CD14-positive monocyte (primary cell): ENCODE measurements at regions not wholly inside any gene's neighbourhood (a gene's known extent, or its start where the extent isn't known, plus 50 kb on each side); places are given as distances from the start of the nearest gene placed in this dataset.
A peak's percentile ranks its signal among the peaks of the same experiment; 100 is the strongest.

Experiments
- DNase-seq, 3 donors: peaks; one replicate each; pipeline ENCODE4 v3.0.0-alpha.2; 2011 to 2022
- H2AFZ ChIP-seq: 2 replicates; pipeline ENCODE4 v1.6.0; 2012; ENCODE audit warnings: mild to moderate bottlenecking, low read depth, low read length, inconsistent platforms; ENCODE audit not compliant: insufficient read depth, poor library complexity, severe bottlenecking
- H3K27ac ChIP-seq, 2 donors: 1 replicate in 1 of 2; 2 replicates in 1 of 2; pipeline ENCODE4 v1.5.1; 2012 to 2013; ENCODE audit warnings: low read length in 2 of 2, control low read depth in 1 of 2, inconsistent platforms in 1 of 2, low read depth in 1 of 2, mild to moderate bottlenecking in 1 of 2
- H3K27me3 ChIP-seq, 2 donors: one replicate each; pipeline versions ENCODE4 v1.6.0 to v1.6.1; 2011 to 2013; ENCODE audit warnings: low read length in 2 of 2; ENCODE audit not compliant: control insufficient read depth in 2 of 2, insufficient read depth in 2 of 2
- H3K36me3 ChIP-seq, 2 donors: replicated peaks in 1 of 2; 1 replicate in 1 of 2; 2 replicates in 1 of 2; pipeline versions ENCODE4 v1.5.1 to v1.6.1; 2012 to 2013; ENCODE audit warnings: low read length in 2 of 2, control low read depth in 1 of 2, inconsistent platforms in 1 of 2, mild to moderate bottlenecking in 1 of 2; ENCODE audit not compliant: insufficient read depth in 2 of 2, control insufficient read depth in 1 of 2
- H3K4me1 ChIP-seq, 2 donors: 1 replicate in 1 of 2; 2 replicates in 1 of 2; pipeline versions ENCODE4 v1.5.1 to v1.6.1; 2012 to 2013; ENCODE audit warnings: low read length in 2 of 2, control low read depth in 1 of 2, inconsistent platforms in 1 of 2, mild to moderate bottlenecking in 1 of 2, moderate library complexity in 1 of 2; ENCODE audit not compliant: insufficient read depth in 2 of 2, control insufficient read depth in 1 of 2
- H3K4me2 ChIP-seq: replicated peaks from 2 replicates; pipeline ENCODE3; 2012; ENCODE audit warnings: low read length, moderate library complexity, mild to moderate bottlenecking; ENCODE audit not compliant: poor library complexity, severe bottlenecking; ENCODE audit errors: extremely low read depth
- H3K4me3 ChIP-seq, 3 experiments: fragments of 200-600 bp in 1 of 3; sonication (generic) in 1 of 3; replicated peaks in 1 of 3; 1 replicate in 2 of 3; 2 replicates in 1 of 3; pipeline ENCODE4 v1.5.1; 2011 to 2013; ENCODE audit warnings: low read length in 3 of 3, mild to moderate bottlenecking in 3 of 3, control low read depth in 2 of 3, low read depth in 2 of 3, inconsistent platforms in 1 of 3, moderate library complexity in 1 of 3
- H3K79me2 ChIP-seq: 2 replicates; pipeline ENCODE4 v1.6.0; 2012; ENCODE audit warnings: mild to moderate bottlenecking, control low read depth, inconsistent platforms, low read length, moderate library complexity; ENCODE audit not compliant: insufficient read depth
- H3K9ac ChIP-seq: 2 replicates; pipeline ENCODE4 v1.6.0; 2017; ENCODE audit warnings: low read length, mild to moderate bottlenecking; ENCODE audit not compliant: insufficient read depth, poor library complexity, severe bottlenecking
- H3K9me3 ChIP-seq, 2 donors: replicated peaks in 1 of 2; 1 replicate in 1 of 2; 2 replicates in 1 of 2; pipeline versions ENCODE4 v1.5.1 to v1.6.1; 2012 to 2013; ENCODE audit warnings: low read length in 2 of 2, control low read depth in 1 of 2; ENCODE audit not compliant: control insufficient read depth in 1 of 2, insufficient read depth in 1 of 2
- H4K20me1 ChIP-seq: 2 replicates; pipeline ENCODE4 v1.6.0; 2012; ENCODE audit warnings: mild to moderate bottlenecking, low read length, control low read depth, moderate library complexity; ENCODE audit not compliant: insufficient read depth
- H3K27ac Mint-ChIP-seq, 7 donors: one replicate each; pipeline ENCODE4 v1.8.0; 2020; ENCODE audit warnings: mild to moderate bottlenecking in 7 of 7, mixed read lengths in 7 of 7, moderate library complexity in 6 of 7, inconsistent platforms in 2 of 7
- H3K27me3 Mint-ChIP-seq, 3 donors: one replicate each; pipeline ENCODE4 v1.8.0; 2021 to 2022; ENCODE audit warnings: low read depth in 3 of 3, mild to moderate bottlenecking in 3 of 3, mixed read lengths in 3 of 3, moderate library complexity in 3 of 3, inconsistent platforms in 1 of 3
- H3K36me3 Mint-ChIP-seq, 2 donors: one replicate each; pipeline ENCODE4 v1.8.0; 2020; ENCODE audit warnings: mixed read lengths in 2 of 2, inconsistent platforms in 1 of 2, mild to moderate bottlenecking in 1 of 2
- H3K4me1 Mint-ChIP-seq: one replicate; pipeline ENCODE4 v1.8.0; 2020; ENCODE audit warnings: mild to moderate bottlenecking, mixed read lengths
- H3K4me3 Mint-ChIP-seq, 2 donors: one replicate each; pipeline ENCODE4 v1.8.0; 2020; ENCODE audit warnings: mild to moderate bottlenecking in 2 of 2, mixed read lengths in 2 of 2, moderate library complexity in 1 of 2
- H3K9me3 Mint-ChIP-seq, 7 donors: one replicate each; pipeline ENCODE4 v1.8.0; 2020 to 2022; ENCODE audit warnings: mixed read lengths in 7 of 7, mild to moderate bottlenecking in 6 of 7, moderate library complexity in 6 of 7, inconsistent platforms in 2 of 7
- CTCF ChIP-seq: fragments of 200-600 bp; IDR thresholded peaks from one replicate; pipeline ENCODE4 v1.8.0; 2022; ENCODE audit warnings: antibody characterized with exemption, mild to moderate bottlenecking
- WGBS: methylation state at CpG from one replicate; pipeline ENCODE4 v1.1.5; 2013; ENCODE audit warnings: missing lambda C conversion rate; ENCODE audit not compliant: insufficient coverage; 5-methylcytosine and 5-hydroxymethylcytosine counted together
- intact Hi-C, 2 donors: fragments of 100-400 bp; cut with micrococcal nuclease; formaldehyde crosslinking; loops; one replicate each; pipeline versions ENCODE4 v1.15.0 to v1.15.1; 2023

DNA sequence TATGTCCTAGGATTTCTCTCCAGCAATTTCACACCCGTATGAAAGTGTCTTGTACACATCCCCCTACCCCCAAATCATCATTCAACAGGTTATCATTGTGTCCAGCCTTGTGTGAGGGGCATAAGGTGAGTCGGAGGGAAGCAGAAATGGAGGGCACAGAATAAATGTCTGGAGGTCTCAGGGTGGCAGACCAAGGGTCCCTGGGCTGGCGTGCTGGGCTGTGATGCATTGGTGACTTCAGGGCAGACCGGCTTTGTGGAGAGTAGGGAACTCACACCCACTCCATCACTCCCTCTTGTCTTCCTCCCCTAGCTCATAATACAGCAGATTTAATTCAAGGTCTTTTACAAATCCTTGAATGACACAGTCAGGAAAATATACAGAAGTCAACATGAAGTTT is 191.7 kb upstream of the PMEPA1 start:
- WGBS, result 100% methylated on average over 1 of the region's 4 CpGs
- no peak overlapping the region for H3K4me2 ChIP-seq
- peaks cover 9 to 11% of the 10 kb centered on the region in 2 donors for H3K4me1 ChIP-seq
- H4K20me1 ChIP-seq, result no peaks in the 10 kb centered on the region
- H2AFZ ChIP-seq, result no peak overlapping the region
- no peak overlapping the region for H3K9ac ChIP-seq
- H3K79me2 ChIP-seq, result no peaks in the 10 kb centered on the region
- no peak overlapping the region for H3K27ac ChIP-seq
- Mint-ChIP-seq H3K4me1 (peaks cover 20% of the 10 kb centered on the region), H3K9me3 (peaks cover 0 to 2% (median 0%) of the 10 kb centered on the region in 7 donors), H3K27me3 (peaks cover 25 to 40% (median 29%) of the 10 kb centered on the region in 3 donors), H3K27ac (no peak overlapping the region), H3K4me3 (peak overlapping the region in 1 of 2 donors; percentile 18), H3K36me3 (no peaks in the 10 kb centered on the region)
- H3K27me3 ChIP-seq, result no peaks in the 10 kb centered on the region
- H3K36me3 ChIP-seq, result no peaks in the 10 kb centered on the region
- H3K4me3 ChIP-seq, result no peak overlapping the region
- DNase-seq, result no peak
- intact Hi-C loops, result no loop called here
- H3K9me3 ChIP-seq, result no peaks in the 10 kb centered on the region
- TF ChIP-seq CTCF, result no peak

DNA sequence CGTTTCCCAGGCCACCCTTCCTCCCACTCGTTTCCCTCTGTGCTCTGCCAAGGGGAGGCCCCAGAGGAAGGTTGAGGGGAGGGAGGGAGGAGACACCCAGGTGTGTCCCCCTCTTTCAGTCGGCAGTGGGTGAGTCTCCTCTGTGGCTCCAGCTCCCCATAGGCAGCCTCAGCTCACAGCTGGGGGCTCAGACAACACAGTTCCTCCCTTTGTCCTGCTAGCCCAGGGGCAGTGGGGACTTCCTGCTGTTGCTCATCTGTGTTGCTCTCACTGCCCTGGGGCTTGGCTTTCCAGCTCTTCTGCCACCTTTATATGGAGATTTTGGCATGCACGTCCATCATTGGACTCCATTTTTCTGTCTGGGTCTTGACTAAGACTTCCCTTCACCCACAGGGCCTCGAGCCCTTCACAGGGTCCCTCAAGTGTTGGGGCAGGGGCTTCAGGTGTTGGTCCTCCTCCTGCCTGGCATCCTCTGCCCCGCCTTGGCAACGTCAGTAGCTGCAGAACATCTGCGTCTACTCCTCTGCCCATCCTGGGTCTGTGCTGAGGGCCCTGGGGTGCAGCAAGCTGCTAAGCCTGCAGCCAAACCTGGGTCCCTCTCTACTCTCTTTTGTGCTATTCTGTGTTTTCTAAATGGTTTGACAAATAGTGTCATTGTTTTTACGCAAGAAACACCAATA is 190.6 kb upstream of the PMEPA1 start:
- H2AFZ ChIP-seq, result no peak overlapping the region
- no peak overlapping the region for H3K27ac ChIP-seq
- H3K4me1 ChIP-seq, result peaks cover 9 to 11% of the 10 kb centered on the region in 2 donors
- no peaks in the 10 kb centered on the region for H3K27me3 ChIP-seq
- H3K4me1 Mint-ChIP-seq, result peaks cover 20% of the 10 kb centered on the region
- no peaks in the 10 kb centered on the region for H3K9me3 ChIP-seq
- intact Hi-C loops, result no loop called here
- H3K27me3 Mint-ChIP-seq, result peaks cover 23 to 40% (median 28%) of the 10 kb centered on the region in 3 donors
- WGBS, result 71% methylated on average over 4 of the region's 9 CpGs
- H3K4me3 Mint-ChIP-seq, result peak overlapping the region in 1 of 2 donors; percentile 44
- H3K9ac ChIP-seq, result no peak overlapping the region
- no peaks in the 10 kb centered on the region for H4K20me1 ChIP-seq
- TF ChIP-seq CTCF, result no peak
- H3K36me3 ChIP-seq, result no peaks in the 10 kb centered on the region
- no peak for DNase-seq
- H3K27ac Mint-ChIP-seq, result no peak overlapping the region
- H3K79me2 ChIP-seq, result no peaks in the 10 kb centered on the region
- H3K36me3 Mint-ChIP-seq, result no peaks in the 10 kb centered on the region
- H3K4me3 ChIP-seq, result no peak overlapping the region
- peaks cover 0 to 2% (median 0%) of the 10 kb centered on the region in 7 donors for H3K9me3 Mint-ChIP-seq
- no peak overlapping the region for H3K4me2 ChIP-seq
